ENCODE measurements at regions not wholly inside any gene's neighbourhood (a gene's known extent, or its start where the extent isn't known, plus 50 kb on each side); places are given as distances from the start of the nearest gene placed in this dataset.

GRCh38 chr12:67842124-67842523 lies 147.1 kb upstream of the IFNG-AS1 start:
- TF ChIP-seq, protein P1, sequence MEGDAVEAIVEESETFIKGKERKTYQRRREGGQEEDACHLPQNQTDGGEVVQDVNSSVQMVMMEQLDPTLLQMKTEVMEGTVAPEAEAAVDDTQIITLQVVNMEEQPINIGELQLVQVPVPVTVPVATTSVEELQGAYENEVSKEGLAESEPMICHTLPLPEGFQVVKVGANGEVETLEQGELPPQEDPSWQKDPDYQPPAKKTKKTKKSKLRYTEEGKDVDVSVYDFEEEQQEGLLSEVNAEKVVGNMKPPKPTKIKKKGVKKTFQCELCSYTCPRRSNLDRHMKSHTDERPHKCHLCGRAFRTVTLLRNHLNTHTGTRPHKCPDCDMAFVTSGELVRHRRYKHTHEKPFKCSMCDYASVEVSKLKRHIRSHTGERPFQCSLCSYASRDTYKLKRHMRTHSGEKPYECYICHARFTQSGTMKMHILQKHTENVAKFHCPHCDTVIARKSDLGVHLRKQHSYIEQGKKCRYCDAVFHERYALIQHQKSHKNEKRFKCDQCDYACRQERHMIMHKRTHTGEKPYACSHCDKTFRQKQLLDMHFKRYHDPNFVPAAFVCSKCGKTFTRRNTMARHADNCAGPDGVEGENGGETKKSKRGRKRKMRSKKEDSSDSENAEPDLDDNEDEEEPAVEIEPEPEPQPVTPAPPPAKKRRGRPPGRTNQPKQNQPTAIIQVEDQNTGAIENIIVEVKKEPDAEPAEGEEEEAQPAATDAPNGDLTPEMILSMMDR (IDR thresholded peaks at IDR 0.05), result no peak
- TF ChIP-seq POLR2A (IDR thresholded peaks at IDR 0.05) (no peak), EP300 (IDR thresholded peaks at IDR 0.05) (no peak)

All from ovary (tissue), 3 donors.